GM19467 (cell line): ENCODE measurements at regions not wholly inside any gene's neighbourhood (a gene's known extent, or its start where the extent isn't known, plus 50 kb on each side); places are given as distances from the start of the nearest gene placed in this dataset.

Experiments
- ATAC-seq: cut with Tn5 transposase; IDR thresholded peaks from one replicate; pipeline ENCODE4 v1.9.1; 2021; ENCODE audit warnings: mild to moderate bottlenecking, moderate library complexity; ENCODE audit not compliant: unreplicated experiment

DNA sequence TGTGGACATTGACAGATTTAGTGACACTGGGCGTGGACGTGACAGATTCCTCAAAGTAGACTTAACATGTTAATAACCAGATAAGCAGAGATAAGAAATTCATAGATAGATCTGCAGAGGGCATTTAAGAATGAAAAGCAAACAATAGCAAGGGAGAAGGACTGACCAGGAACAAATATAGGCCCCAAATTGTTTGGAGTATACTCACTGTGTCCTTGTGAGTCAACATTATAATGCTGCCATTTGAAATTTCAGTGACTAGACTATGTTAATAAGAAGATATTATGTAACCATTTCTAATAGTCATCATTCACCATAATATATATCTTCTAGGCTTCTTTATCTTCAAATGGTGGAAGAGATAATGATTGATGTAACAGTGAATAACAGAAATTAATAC is 78.1 kb upstream of the SLC38A11 start:
- no peak for ATAC-seq

DNA sequence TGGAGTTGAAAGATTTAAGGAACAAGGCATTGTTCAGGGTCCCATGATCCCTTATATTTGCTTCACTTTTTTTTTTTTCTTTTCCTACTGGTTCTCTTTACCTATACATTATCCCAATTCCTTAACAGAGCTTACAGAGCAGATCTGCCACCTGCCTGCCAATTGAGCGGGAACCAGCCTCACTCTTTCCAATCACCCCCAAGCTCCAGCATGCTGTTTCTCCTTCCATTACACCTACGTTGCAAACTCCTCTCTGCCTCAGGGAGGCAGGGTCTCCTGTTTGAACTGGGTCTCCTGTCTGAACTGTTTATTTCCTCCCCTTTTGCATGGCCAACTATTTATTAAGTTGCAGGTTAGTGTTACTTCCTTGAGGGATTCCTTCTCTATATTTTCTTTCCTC is 77.2 kb upstream of the SLC38A11 start:
- no peak for ATAC-seq

DNA sequence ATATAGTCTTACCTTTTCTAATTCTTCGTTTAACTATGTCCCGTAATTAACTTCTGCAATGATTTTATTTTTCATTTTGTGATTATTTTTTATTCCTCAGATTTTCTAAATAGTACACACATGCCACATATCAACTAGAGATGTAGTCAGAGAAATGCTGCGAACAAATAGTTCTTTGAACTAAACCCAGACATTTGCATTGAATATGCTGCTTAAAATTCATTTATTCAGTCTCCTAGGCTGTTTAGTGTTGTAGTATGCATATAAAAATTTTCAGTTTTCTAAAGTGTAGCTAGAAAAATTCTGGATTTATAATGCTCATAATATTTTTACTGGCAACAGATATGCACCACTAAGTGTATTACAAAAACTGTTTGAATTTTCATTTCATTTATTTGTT is 68.9 kb upstream of the SLC38A11 start:
- no peak for ATAC-seq

DNA sequence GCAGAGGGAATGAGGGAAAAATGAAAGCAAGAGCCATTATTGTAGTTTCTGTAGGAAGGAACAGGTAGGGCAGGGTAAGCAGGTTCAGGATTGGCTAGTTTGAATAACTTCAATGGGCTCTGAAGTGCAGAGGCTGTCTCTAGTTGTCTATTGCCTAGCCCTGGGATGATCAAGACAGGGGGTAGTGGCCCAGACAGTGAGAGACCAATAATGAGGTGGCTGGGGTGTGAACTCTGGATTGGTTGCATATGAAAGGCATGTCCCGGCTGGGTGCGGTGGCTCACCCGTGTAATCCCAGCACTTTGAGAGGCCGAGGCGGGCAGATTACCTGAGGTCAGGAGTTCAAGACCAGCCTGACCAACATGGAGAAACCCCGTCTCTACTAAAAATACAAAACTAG is 67.5 kb upstream of the SLC38A11 start:
- no peak for ATAC-seq

DNA sequence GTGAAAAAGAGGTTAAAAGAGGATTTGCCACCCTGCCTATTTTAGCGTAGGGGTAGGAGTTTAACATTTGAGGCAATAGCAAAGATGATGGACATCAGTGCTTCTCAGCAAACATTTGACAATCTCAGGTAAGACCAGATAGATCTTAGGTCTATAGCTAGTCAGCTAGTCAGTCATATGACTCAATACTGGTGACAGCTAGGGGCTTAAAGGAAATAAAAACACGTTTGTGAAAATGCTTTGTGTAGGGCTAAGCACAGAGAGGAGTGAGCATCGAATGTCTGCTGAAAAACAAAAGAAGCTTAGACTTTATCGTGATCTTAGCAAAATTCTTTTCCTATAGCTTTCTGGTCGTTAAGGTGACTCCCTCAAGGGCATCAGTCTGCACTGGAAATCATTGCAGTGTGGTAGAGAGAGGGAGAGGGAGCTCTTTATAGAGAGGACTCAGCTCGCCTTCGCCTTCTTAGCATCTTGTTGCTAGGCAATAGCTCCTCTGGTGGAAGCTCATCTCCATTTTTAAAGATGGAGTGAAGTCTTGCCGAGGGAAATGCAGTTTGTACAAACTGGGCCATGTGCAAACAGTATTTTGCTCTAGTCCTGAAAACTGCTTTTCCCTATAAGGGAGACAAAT is 62.8 kb upstream of the SLC38A11 start:
- ATAC-seq: no peak

DNA sequence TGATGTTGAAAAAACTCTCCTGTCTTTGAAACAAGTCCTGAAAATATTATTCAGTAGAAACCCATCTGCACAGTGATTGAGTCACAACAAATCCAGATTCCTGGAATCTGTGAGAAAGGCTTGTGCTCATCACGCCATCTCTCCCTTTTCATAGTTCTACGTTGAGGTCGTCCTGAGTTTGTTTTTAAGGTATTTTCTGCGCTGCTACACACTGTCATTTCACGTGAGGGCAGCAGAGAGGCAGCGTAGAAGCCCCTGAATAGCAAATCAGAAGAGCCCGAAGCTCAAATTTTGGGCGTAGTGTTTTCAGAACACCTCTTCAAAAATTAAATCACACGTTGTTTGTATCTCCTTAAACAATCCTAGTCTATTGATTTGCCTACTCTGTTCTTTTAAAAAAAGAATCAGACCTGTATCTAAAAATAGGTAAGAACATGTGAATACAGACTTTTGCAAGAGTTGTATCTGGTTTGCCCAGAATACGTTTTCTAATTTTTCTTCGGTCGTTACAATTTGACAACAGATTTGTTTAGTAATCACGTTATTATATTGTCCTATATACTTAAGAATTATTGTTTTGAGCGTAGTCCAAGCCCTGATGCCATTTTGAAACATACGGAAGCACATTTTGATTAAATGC is 61.6 kb upstream of the SLC38A11 start:
- ATAC-seq: peak; percentile 53

DNA sequence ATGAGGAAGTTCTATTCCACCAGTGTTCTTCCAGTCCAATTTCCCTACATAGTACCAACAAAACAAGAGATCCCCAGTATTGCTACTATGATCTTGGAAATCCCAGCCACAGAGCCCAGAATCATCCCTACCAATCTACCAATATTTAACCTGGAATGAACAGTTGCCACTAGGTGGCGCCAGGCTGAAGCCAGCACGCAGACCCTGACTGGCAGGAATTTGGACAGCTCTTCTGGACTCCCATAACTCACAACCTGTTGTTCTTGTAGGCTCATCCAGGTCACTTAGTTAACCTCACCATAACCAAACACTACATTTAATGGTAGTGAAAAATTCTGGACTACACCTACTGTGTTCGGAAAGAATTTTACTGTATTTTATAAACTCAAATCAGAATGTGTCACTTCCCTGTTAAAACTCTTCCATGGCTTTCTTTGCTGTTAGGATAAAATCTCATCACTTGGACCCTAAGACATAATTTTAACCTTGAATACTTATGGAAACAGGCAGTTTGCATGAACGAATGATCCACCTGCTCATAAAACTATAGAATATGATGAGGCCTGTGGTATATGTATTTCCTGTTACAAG is 59.8 kb upstream of the SLC38A11 start:
- ATAC-seq: peak; percentile 79

DNA sequence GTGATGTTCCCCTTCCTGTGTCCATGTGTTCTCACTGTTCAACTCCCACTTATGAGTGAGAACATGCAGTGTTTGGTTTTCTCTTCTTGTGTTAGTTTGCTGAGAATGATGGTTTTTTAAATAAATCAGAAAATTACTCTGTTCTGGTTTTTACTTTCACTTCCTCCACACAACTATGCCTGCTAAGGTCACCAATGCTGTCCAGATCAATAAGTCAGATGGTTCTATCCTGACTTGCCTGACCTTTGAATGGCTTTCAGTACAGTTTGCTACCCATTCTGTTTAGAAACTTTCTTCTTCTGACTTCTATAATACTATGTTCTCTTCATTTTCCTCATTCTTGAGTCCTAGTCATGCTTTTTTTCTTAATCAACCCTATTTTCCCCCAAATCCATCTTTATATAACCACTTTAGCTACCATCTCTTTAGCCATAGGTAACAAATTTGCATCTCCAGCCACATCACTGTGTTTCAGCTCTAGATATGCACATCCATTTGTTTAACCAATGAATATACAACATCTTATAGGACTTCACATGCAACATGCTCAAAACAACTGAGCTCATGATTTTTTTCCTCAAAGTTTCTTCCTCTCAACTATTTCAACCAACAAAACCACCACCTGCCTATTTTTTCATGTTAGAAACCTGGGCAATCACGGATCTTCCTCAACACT is 58.8 kb upstream of the SLC38A11 start:
- ATAC-seq: no peak

DNA sequence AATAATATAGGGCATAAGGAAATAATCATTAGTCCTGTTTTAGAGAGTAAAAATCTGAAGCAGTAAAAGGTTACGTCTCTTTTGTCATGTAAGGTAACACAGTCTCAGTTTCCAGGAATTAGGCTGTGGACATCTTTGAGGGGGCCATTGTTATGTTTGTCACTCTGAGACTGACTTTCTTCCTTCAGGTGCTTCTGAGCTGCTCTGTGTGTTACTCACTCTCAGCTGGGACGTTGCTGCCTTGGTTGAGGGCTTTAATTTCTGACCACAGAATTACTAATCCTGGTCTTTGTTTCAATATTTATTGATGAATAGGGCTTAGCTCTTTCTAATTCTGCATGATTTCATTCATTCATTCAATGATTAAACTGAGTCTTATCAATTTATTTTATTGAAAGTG is 55.9 kb upstream of the SLC38A11 start:
- no peak for ATAC-seq

DNA sequence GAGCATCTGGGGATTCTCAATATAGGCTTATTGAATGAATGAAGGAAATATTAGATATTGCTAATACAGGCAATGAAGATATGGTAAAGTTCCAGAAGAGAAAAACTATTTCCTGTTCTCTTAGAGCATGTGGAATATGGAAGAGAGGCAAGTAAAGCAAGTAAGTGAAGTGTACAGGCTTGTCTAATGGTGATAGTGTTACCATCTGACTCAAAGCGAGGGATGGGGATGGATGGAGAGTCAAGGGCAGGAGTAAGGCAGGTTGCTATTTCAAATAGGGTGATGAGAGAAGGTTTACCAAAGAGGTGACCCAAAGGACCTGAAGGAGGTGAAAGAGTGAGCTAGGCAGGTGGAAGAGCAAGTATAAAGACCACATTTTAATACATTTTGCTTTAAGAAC is 55.2 kb upstream of the SLC38A11 start:
- no peak for ATAC-seq

DNA sequence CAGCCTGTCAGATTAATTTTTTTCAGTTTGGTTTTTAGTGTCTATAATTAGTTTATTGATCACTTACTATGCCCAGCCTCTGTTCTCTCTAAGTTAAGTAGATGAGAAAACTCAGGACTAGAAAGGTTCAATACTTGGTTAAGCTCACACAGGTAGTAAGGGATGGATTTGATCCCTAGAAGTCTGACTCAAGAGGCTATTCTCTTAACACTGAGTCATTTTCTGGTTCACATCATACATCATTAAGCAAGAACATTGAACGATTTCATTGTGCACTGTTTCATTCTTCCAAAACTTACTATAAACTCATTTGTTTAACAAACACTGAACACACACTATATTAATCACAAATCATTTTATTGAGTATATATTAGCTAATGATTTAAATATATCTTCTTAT is 54.1 kb upstream of the SLC38A11 start:
- no peak for ATAC-seq

DNA sequence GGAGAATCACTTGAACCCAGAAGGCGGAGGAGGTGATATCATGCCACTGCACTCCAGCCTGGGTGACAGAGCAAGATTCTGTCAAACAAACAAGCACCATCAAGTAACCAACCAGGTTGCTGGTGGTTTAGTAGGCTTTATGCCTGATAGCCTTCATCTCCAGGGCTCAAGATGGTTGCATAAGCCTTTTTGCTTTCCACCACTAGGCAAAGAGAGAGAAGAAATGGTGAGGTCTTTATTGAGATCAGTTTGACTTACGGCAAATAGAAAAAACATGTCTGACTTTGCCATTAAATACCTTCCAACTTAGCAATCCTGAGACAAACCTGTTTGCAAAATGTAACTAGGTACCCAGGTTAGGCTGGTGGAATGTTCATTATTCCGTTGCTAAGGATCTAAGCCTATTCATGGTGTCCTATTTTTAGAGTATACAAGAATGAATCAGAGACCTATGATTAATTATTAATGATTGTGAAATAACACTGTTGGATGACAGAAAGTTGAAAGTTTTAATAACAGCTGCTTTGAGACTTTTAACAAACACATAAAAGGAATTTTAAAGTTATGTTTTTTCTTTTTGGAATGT is 53.5 kb upstream of the SLC38A11 start:
- ATAC-seq: no peak

DNA sequence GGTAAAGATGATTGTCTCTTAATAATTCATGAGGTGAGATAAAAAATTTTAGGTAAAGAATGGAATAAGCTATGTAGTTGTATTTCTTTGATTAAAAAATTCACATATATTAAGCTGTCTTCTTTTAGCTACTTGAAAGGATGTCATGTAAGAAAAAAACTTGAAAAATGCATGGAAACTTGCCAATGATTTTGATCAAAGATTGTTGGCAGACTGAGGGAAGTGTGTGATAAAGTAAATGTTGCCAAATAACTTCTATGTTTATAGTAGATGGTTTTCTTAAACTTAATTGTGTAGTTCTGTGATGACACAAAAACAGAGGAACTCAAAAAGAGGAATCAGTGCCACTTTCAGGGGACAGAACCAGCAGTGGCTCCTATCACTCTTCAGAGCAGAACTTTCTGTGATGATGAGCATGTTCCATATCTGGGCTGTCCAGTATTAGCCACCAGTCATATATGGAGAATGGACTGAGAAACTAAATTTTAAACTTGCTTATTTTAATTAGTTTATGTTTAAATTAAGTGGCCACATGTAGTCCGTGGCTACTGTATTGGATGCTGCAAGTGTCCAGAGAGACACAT is 51.9 kb upstream of the SLC38A11 start:
- no peak for ATAC-seq
